Aorta (tissue), 5 donors: ENCODE measurements at regions not wholly inside any gene's neighbourhood (a gene's known extent, or its start where the extent isn't known, plus 50 kb on each side); places are given as distances from the start of the nearest gene placed in this dataset.

ENCODE experiments used
- ATAC-seq: fragments of 200-7000 bp; cut with Tn5 transposase; one replicate; pipeline ENCODE4 v1.9.1; 2022; ENCODE audit warnings: moderate library complexity; ENCODE audit not compliant: low FRiP score
- DNase-seq, 2 donors: peaks; one replicate each; pipeline ENCODE4 v3.0.0-alpha.2; 2020
- H3K27ac ChIP-seq, 2 donors: one replicate each; pipeline ENCODE4 v1.5.1; 2013; ENCODE audit warnings: low read length in 2 of 2, mild to moderate bottlenecking in 2 of 2, moderate library complexity in 2 of 2, control low read depth in 1 of 2, inconsistent platforms in 1 of 2, low read depth in 1 of 2
- H3K27me3 ChIP-seq, 2 donors: one replicate each; pipeline ENCODE4 v1.6.1; 2013; ENCODE audit warnings: control low read depth in 1 of 2, low read length in 1 of 2, mild to moderate bottlenecking in 1 of 2, moderate library complexity in 1 of 2; ENCODE audit not compliant: insufficient read depth in 2 of 2, control insufficient read depth in 1 of 2
- H3K36me3 ChIP-seq, 2 donors: one replicate each; pipeline ENCODE4 v1.6.1; 2013; ENCODE audit warnings: control low read depth in 1 of 2, low read length in 1 of 2, mild to moderate bottlenecking in 1 of 2; ENCODE audit not compliant: insufficient read depth in 2 of 2, control insufficient read depth in 1 of 2
- H3K4me1 ChIP-seq, 2 donors: one replicate each; pipeline ENCODE4 v1.6.1; 2013; ENCODE audit warnings: low read length in 2 of 2, control low read depth in 1 of 2, mild to moderate bottlenecking in 1 of 2, moderate library complexity in 1 of 2; ENCODE audit not compliant: insufficient read depth in 2 of 2, control insufficient read depth in 1 of 2
- H3K4me3 ChIP-seq, 2 donors: one replicate each; pipeline ENCODE4 v1.5.1; 2013; ENCODE audit warnings: low read length in 2 of 2, control low read depth in 1 of 2, mild to moderate bottlenecking in 1 of 2
- H3K9me3 ChIP-seq: one replicate; pipeline ENCODE4 v1.6.1; 2013; ENCODE audit warnings: mild to moderate bottlenecking, low read length; ENCODE audit not compliant: control insufficient read depth
- WGBS, 2 donors: extraction: QIAGEN DNeasy Blood & Tissue Kit; methylation state at CpG; one replicate each; pipeline ENCODE4 v1.1.7; 2013; 5-methylcytosine and 5-hydroxymethylcytosine counted together
- intact Hi-C, 2 donors: fragments of 100-400 bp; cut with DNase I; formaldehyde crosslinking; loops; one replicate each; pipeline versions ENCODE4 v1.14.2 to v1.15.0; 2022
- donor health status: healthy with polysubstance abuse.
- donor health status: Bipolar disorder and iron deficiency.
- donor health status: DM: no; HTN: no; CAD: no.
- donor health status: DM: no; HTN: no; CAD: no.
- donor health status: DM: yes; HTN: yes; CAD: no.

- ATAC-seq: no peak
- Histone ChIP-seq H3K4me3 (no peak overlapping the region), H3K4me1 (no peaks in the 10 kb centered on the region), H3K9me3 (no peaks in the 10 kb centered on the region), H3K27ac (no peak overlapping the region), H3K36me3 (no peaks in the 10 kb centered on the region), H3K27me3 (no peaks in the 10 kb centered on the region)
- 65% methylated on average over 3 of the region's 3 CpGs for WGBS, 2 donors
- DNase-seq: no peak
- intact Hi-C loops: no loop called here
Observed at GRCh38 chr11:119899997-119900396, 171.0 kb upstream of the NECTIN1 start.

GRCh38 chr11:119897576-119897975 lies 168.6 kb upstream of the NECTIN1 start:
- Histone ChIP-seq H3K36me3 (no peaks in the 10 kb centered on the region), H3K4me1 (no peaks in the 10 kb centered on the region), H3K27ac (no peak overlapping the region), H3K9me3 (no peaks in the 10 kb centered on the region), H3K4me3 (no peak overlapping the region), H3K27me3 (no peaks in the 10 kb centered on the region)
- intact Hi-C loops: no loop called here
- no peak for DNase-seq
- 59 to 65% methylated on average over 6 of the region's 6 CpGs for WGBS, 2 donors
- ATAC-seq: no peak

GRCh38 chr11:119897046-119897440 lies 168.0 kb upstream of the NECTIN1 start:
- H3K9me3 ChIP-seq: no peaks in the 10 kb centered on the region
- H3K27ac ChIP-seq: no peak overlapping the region
- DNase-seq (no peak), ATAC-seq (no peak)
- no peaks in the 10 kb centered on the region for H3K36me3 ChIP-seq
- no peak overlapping the region for H3K4me3 ChIP-seq
- no peaks in the 10 kb centered on the region for H3K27me3 ChIP-seq
- 16 to 17% methylated on average over 2 of the region's 2 CpGs for WGBS, 2 donors
- no peaks in the 10 kb centered on the region for H3K4me1 ChIP-seq
- intact Hi-C loops: no loop called here

GRCh38 chr11:119896387-119897045 lies 167.5 kb upstream of the NECTIN1 start:
- H3K4me3 ChIP-seq: no peak overlapping the region
- DNase-seq (no peak), ATAC-seq (no peak)
- H3K4me1 ChIP-seq: no peaks in the 10 kb centered on the region
- no peaks in the 10 kb centered on the region for H3K27me3 ChIP-seq
- 85 to 89% methylated on average over 8 of the region's 8 CpGs for WGBS, 2 donors
- intact Hi-C loops: no loop called here
- H3K36me3 ChIP-seq: no peaks in the 10 kb centered on the region
- H3K9me3 ChIP-seq: no peaks in the 10 kb centered on the region
- no peak overlapping the region for H3K27ac ChIP-seq

- Histone ChIP-seq H3K27me3 (no peaks in the 10 kb centered on the region), H3K4me3 (no peak overlapping the region), H3K27ac (no peak overlapping the region), H3K4me1 (no peaks in the 10 kb centered on the region), H3K36me3 (no peaks in the 10 kb centered on the region), H3K9me3 (no peaks in the 10 kb centered on the region)
- WGBS, 2 donors: 88 to 97% methylated on average over 1 of the region's 1 CpG
- intact Hi-C loops: no loop called here
- ATAC-seq (no peak), DNase-seq (no peak)
Observed at GRCh38 chr11:119895981-119896380, 167.0 kb upstream of the NECTIN1 start.

- no peak overlapping the region for H3K27ac ChIP-seq
- DNase-seq (no peak), ATAC-seq (no peak)
- 97 to 99% methylated on average over 4 of the region's 4 CpGs for WGBS, 2 donors
- H3K36me3 ChIP-seq: no peaks in the 10 kb centered on the region
- no peak overlapping the region for H3K4me3 ChIP-seq
- no peaks in the 10 kb centered on the region for H3K27me3 ChIP-seq
- H3K9me3 ChIP-seq: no peaks in the 10 kb centered on the region
- intact Hi-C loops: no loop called here
- H3K4me1 ChIP-seq: no peaks in the 10 kb centered on the region
Observed at GRCh38 chr11:119894916-119895315, 165.9 kb upstream of the NECTIN1 start.

- H3K27me3 ChIP-seq: no peaks in the 10 kb centered on the region
- H3K27ac ChIP-seq: no peak overlapping the region
- no peaks in the 10 kb centered on the region for H3K4me1 ChIP-seq
- no peaks in the 10 kb centered on the region for H3K9me3 ChIP-seq
- H3K4me3 ChIP-seq: no peak overlapping the region
- WGBS, 2 donors: 69 to 73% methylated on average over 16 of the region's 16 CpGs
- H3K36me3 ChIP-seq: no peaks in the 10 kb centered on the region
- DNase-seq (no peak), ATAC-seq (no peak)
- intact Hi-C loops: no loop called here
Observed at GRCh38 chr11:119892311-119892808, 163.4 kb upstream of the NECTIN1 start.

- Histone ChIP-seq H3K27me3 (no peaks in the 10 kb centered on the region), H3K9me3 (no peaks in the 10 kb centered on the region), H3K4me1 (no peaks in the 10 kb centered on the region), H3K27ac (no peak overlapping the region), H3K36me3 (no peaks in the 10 kb centered on the region), H3K4me3 (no peak overlapping the region)
- no peak for ATAC-seq
- intact Hi-C loops: no loop called here
- 54 to 60% methylated on average over 16 of the region's 16 CpGs for WGBS, 2 donors
- no peak for DNase-seq
Observed at GRCh38 chr11:119891055-119891768, 162.2 kb upstream of the NECTIN1 start.

GRCh38 chr11:119890466-119890865 lies 161.5 kb upstream of the NECTIN1 start:
- WGBS, 2 donors: 95 to 96% methylated on average over 5 of the region's 5 CpGs
- DNase-seq (no peak), ATAC-seq (no peak)
- H3K36me3 ChIP-seq: no peaks in the 10 kb centered on the region
- intact Hi-C loops: no loop called here
- no peaks in the 10 kb centered on the region for H3K4me1 ChIP-seq
- H3K27ac ChIP-seq: no peak overlapping the region
- H3K27me3 ChIP-seq: no peaks in the 10 kb centered on the region
- H3K9me3 ChIP-seq: no peaks in the 10 kb centered on the region
- no peak overlapping the region for H3K4me3 ChIP-seq
